Coronary artery (tissue), 2 donors: ENCODE measurements at regions not wholly inside any gene's neighbourhood (a gene's known extent, or its start where the extent isn't known, plus 50 kb on each side); places are given as distances from the start of the nearest gene placed in this dataset.

Experiments used
- DNase-seq: peaks from one replicate; pipeline ENCODE4 v3.0.0-alpha.2; 2017; ENCODE audit warnings: low spot score
- H3K27ac ChIP-seq, 2 donors: fragments of 200-600 bp; sonication (generic); one replicate each; pipeline ENCODE4 v1.5.1; 2016 to 2019
- H3K4me3 ChIP-seq: fragments of 200-600 bp; sonication (generic); 2 replicates; pipeline ENCODE4 v1.5.1; 2016; ENCODE audit warnings: mild to moderate bottlenecking, moderate library complexity
- TF ChIP-seq, protein P1 (sequence below): fragments of 200-600 bp; sonication (generic); IDR thresholded peaks from one replicate; pipeline ENCODE4 v1.5.1; 2019; ENCODE audit warnings: antibody characterized with exemption

DNA sequence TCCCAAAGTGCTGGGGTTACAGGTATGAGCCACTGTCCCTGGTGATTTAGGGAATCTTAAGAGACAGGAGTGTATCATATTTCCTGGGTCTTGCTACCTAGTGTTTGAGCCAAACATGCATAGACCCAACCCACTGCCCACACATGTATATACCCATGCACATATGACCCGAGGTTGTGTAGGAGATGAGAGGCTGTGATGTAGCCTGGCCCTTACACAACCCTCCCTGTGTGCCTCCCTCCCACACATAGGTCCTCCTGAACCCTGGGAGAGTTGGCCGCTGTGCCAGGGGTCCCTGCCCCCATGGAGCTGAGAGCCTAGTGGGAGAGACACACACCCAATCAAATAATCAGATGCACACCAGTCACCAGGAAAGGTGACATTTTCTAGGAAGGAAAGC, 365.9 kb downstream of the ZNF536 start:
- no peak for DNase-seq
- TF ChIP-seq, protein P1, sequence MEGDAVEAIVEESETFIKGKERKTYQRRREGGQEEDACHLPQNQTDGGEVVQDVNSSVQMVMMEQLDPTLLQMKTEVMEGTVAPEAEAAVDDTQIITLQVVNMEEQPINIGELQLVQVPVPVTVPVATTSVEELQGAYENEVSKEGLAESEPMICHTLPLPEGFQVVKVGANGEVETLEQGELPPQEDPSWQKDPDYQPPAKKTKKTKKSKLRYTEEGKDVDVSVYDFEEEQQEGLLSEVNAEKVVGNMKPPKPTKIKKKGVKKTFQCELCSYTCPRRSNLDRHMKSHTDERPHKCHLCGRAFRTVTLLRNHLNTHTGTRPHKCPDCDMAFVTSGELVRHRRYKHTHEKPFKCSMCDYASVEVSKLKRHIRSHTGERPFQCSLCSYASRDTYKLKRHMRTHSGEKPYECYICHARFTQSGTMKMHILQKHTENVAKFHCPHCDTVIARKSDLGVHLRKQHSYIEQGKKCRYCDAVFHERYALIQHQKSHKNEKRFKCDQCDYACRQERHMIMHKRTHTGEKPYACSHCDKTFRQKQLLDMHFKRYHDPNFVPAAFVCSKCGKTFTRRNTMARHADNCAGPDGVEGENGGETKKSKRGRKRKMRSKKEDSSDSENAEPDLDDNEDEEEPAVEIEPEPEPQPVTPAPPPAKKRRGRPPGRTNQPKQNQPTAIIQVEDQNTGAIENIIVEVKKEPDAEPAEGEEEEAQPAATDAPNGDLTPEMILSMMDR, result no peak
- H3K27ac ChIP-seq, result no peak overlapping the region

DNA sequence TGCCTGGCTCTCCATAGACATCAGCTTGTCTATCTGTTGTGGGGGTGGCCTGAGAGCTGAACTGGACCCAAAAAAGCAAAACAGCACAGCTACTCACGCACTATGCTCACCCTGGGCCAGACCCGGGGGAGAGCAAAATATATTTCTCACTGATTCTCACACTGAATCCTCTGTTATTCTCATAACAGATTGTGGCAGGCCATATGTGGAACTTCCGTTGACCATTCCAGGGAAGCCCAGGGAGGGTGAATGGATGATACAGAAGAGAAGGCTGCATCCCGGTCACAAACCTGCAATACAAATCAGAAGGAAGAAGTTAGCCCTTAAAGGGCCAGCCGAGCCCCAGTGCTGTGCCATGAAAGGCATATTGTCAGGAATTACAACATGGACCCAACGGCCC, 362.5 kb downstream of the ZNF536 start:
- no peak overlapping the region for H3K27ac ChIP-seq

More for the DNA sequence above, 365.9 kb downstream of the ZNF536 start:
- H3K4me3 ChIP-seq, result no peak overlapping the region

DNA sequence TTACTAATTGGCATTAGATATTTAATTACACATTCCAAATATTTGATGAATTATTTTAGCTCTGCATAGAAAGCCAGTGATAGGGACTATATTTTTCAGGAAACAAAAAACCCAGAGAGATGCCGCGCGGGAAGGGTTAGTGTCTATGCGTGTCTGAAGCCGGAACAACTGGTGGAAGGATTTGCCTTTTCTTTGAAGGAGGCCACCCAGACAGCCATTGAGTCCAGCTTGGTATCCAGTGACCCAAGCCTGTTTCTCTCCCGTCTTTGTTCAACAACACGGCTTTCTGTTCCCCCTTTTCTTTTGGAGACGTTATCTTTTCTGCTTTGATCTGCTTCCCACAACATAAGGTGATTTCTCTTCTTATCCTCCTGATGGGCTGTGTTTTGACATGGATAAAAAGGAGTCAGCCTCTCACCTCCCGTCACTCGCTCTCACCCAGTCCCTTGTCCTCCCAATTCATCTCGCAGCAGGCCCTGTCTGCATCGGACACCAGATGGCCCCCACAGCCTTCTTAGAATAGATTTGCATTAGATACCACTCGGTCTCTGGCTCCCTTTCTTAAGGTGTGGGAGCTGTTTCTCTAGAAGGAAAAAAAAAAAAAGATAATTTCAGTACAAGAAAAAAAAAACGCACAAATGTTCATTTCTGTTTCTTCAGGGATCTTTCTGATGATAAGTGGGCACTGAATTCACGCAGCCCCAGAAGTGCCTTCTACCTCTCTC, 361.8 kb downstream of the ZNF536 start:
- H3K4me3 ChIP-seq, result no peak overlapping the region
- no peak for DNase-seq
- TF ChIP-seq, protein P1, result no peak
- H3K27ac ChIP-seq, result no peak overlapping the region

More for the DNA sequence above, 362.5 kb downstream of the ZNF536 start:
- no peak for DNase-seq
- no peak overlapping the region for H3K4me3 ChIP-seq
- TF ChIP-seq, protein P1, result no peak

DNA sequence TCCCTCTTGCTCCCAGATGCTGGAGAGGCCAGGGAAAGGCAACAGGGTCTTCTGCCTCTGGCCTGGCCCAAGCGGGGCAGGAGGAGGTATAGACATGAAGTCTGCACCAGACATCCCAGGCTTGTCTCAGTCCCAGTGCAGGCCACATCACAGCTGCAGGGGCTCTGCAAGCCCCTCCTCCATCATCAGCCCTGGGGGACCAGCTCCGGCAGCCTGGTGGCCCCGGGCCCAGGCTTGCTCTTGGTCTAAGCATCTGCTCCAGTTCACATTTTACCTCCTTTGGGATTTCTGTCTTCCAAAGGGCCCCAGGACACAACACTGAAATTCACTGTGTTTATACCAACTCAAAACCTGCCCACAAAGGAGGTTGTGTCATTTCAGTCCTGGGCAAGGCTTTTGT, 359.4 kb downstream of the ZNF536 start:
- TF ChIP-seq, protein P1, result no peak
- DNase-seq, result no peak
- no peak overlapping the region for H3K27ac ChIP-seq
- no peak overlapping the region for H3K4me3 ChIP-seq

DNA sequence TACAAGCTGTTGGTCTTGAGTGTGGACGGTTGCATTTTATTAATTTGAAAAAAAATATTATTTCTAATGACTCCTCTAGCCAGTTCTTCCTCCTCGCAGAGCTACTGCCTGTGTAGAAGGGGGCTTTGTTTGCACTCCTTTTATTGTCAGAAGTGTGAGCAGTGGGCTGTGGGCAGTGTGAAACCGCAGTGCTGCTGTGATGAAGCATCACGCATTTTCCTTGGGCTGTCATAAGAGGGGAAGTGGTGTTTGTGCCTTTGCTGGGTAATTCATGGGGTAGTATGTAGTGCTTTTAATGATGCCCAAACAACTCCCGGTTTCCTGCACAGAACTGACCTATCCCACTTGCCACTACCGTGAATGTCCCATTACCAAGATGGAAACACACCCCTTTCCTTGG, 357.3 kb downstream of the ZNF536 start:
- TF ChIP-seq, protein P1, result no peak
- Histone ChIP-seq H3K4me3 (no peak overlapping the region), H3K27ac (no peak overlapping the region)
- no peak for DNase-seq

DNA sequence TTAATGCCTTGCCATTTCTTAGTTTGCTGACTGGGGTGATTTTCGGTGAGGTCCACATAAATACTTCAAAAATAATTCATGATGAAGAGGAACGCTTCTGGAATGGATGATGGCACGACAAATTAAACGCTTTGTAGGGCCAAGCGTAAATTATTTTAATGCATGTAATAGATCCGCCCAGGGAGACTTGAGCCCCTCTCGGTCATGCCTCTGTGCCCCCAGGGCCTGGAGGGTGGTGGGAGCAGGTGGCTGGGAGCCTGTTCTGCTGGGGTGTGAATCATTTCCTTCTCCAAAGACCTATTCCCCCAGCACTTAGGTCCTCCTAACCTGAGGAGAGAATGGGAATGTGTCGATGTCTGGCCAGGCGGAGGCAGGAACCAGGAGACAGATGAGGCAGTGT, 350.6 kb downstream of the ZNF536 start:
- Histone ChIP-seq H3K27ac (no peak overlapping the region), H3K4me3 (no peak overlapping the region)
- TF ChIP-seq, protein P1, result no peak
- DNase-seq, result no peak

DNA sequence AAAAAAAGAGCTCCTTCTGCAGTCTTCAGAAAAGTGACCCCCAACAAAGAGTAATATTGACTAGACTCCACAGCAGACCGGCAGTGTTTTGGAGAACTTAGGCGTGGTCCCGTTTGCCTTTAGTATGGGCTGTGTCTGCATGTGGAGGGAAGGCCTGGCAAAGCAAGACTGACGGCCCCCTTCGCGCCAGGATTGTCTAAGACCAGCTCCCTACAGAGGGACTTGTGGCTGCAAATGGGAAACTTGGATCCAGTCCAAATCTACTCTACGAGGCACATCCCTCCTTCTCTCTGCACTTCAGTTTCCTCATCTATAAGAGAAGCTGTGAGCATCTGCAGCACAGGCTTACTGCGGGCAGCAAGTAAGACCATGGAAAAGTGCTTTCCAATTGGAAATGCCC, 350.0 kb downstream of the ZNF536 start:
- TF ChIP-seq, protein P1, result no peak
- H3K4me3 ChIP-seq, result no peak overlapping the region
- DNase-seq, result no peak
- H3K27ac ChIP-seq, result no peak overlapping the region
